ENCODE measurements at regions not wholly inside any gene's neighbourhood (a gene's known extent, or its start where the extent isn't known, plus 50 kb on each side); places are given as distances from the start of the nearest gene placed in this dataset.

DNA sequence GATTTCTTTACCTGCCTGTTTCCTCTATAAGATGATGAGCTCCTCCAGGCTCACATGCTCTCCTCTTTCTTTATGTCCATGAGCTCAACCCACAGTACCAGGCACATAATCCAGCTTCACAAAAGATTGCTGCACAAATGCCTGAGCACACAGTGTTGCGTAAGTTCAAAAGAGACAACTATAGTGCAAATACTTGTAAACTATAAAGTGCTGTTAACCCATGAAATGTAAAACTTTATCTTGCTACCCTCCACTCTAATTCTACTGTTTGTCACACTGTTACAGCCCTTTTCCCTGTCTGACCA is 101.0 kb upstream of the LPP start:
- TF ChIP-seq, protein P1, sequence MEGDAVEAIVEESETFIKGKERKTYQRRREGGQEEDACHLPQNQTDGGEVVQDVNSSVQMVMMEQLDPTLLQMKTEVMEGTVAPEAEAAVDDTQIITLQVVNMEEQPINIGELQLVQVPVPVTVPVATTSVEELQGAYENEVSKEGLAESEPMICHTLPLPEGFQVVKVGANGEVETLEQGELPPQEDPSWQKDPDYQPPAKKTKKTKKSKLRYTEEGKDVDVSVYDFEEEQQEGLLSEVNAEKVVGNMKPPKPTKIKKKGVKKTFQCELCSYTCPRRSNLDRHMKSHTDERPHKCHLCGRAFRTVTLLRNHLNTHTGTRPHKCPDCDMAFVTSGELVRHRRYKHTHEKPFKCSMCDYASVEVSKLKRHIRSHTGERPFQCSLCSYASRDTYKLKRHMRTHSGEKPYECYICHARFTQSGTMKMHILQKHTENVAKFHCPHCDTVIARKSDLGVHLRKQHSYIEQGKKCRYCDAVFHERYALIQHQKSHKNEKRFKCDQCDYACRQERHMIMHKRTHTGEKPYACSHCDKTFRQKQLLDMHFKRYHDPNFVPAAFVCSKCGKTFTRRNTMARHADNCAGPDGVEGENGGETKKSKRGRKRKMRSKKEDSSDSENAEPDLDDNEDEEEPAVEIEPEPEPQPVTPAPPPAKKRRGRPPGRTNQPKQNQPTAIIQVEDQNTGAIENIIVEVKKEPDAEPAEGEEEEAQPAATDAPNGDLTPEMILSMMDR (IDR thresholded peaks at IDR 0.05 in 4 of 5, conservative IDR thresholded peaks at IDR 0.05 in 1 of 5): no peak
- TF ChIP-seq POLR2A (IDR thresholded peaks at IDR 0.05): no peak

Data from gastrocnemius medialis (tissue), 4 donors.